NCI-H446 treated with DMSO at 0.1 percent for 48 hours (cell line): ENCODE measurements at regions not wholly inside any gene's neighbourhood (a gene's known extent, or its start where the extent isn't known, plus 50 kb on each side); places are given as distances from the start of the nearest gene placed in this dataset.

ENCODE experiments used
- DNase-seq: peaks from one replicate; lab custom pipeline; 2025; lab: John Stamatoyannopoulos, UW

DNA sequence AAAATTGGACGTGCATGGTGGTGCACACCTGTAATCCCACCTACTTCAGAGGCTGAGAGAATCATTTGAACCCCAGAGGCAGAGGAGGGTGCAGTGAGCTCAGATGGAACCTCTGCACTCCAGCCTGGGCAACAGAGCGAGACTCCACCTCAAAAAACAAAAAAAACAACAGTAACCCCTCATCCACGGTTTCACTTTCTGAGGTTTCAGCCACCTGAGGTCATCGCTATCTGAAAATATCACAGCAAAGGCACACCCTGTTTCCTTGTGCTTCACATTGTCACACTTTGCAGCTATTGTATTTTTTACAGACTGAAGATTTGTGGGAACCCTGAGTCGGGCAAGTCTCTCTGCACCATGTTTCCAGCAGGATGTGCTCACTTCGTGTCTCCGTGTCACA, 54.1 kb upstream of the FOXQ1 start:
- DNase-seq, result no peak

DNA sequence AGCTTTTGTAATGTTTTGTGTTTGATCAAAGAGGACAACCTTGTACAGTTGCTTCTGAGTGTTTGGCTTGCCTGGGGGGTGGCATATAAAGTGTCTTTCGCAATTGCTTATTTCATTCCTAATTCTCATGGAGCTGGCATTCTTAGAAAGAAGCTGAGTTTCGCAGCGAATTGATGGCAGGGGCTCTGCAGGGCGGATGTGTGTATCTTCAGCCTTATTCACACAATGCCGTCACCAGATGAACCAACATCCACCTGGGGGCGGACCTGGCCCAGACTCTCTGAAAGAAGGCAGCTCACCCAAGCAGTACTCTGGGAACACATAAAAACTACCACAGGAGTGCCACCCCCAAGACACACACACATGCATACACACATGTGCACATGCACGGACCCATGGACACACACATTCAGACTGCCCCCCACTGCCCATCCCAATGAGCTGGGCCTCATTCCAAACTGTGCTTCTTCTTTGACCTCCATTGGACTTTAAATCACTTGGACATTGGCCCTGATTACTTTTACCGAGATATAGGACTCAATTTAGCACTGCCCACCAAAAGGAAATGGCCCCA, 55.4 kb upstream of the FOXQ1 start:
- no peak for DNase-seq

DNA sequence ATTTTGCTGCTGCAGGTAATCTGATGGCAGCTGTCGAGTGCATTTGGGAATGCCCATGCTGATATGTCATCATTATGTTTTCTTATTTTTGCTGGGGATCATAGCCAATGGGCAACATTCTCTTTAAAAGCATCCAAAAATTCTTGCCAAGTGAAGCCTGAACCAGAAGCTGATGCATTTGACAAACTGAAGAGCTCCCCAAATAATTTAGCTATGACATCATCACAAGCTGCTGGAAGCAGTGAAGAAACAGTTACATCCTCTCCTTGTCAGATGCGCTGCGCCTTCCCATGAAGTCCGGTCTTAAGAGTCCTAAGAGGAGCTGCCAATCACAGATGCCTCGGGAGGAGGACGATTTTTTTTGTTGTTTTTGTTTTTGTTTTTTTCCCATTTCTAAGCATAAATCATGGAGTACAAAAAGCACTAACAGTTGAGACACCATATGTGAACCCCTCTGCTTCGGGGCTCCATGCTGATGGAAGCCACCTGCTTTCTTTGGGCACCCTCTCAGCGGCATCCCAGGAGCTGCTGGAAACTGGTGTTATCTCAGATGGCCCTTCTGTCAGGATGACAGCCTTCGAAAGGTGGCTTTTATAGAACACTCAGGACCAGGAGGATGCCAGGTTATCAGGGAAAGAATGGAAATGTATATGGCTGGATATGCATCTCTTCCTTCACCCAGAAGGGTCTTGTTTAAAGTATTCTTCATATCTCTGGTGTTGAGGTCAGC, 56.1 kb upstream of the FOXQ1 start:
- DNase-seq, result no peak

DNA sequence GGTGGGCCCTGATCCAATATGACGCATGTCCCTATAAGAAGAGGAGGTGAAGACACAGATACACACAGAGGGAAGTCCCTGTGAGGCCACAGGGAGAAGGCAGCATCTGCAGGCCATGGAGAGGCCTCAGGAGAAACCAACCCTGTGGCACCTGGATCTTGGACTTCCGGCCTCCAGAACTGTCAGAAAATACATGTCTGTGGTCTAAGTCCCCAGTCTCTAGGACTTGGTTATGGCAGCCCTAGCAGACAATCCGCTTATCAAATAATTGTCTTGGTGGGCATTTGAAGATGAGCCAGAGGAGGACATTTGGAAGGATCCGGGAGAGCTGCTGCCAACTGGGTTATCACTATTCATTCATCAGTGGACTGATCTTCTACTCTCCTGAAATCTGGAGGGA, 57.6 kb upstream of the FOXQ1 start:
- DNase-seq, result no peak

- no peak for DNase-seq
Observed at GRCh38 chr6:1253816-1254215, 58.1 kb upstream of the FOXQ1 start.

DNA sequence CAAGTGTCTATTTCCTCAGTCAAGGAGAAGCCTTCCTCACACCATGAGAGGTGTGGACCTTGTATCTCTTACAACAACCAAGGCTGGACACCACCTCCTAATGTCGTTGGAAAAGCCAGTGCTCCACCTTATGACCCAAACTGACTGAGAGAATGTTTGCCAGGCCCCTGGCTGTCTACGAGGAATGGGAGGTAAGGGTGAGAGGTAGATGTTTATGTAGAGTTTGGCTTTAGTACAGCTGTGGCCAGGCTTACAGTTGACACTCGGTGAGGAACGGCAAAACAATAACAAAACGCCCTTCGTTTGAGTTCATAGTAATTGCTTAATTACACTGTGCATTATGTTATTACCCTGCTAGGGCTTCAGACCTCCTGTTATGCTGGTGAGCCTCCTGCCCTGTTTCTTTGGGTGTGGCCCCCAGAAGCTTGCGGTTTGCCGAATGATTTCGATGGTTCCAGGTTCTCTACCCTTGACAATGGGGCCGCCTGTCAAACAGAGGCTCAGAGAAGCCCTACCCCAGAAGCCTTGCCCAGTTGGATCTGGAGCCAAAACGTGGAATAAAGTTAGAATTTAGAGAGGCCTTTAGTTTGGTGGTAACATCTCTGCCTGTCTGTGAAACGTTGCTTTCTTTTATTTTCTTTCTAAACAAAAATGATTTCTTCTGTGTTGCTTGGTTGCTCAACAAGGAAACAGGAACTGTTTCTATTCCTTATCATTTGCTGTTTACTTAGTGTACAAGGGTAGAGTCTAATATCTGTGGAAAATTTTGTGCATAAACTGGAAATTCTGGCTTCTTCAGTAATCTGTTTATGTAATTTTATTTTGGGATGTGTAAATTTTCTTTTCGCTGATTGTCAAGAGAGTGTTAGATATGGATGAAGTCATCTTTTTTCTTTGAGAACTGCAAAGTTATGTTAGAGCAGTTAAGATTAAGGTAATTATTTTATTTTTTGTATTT, 60.4 kb upstream of the FOXQ1 start:
- no peak for DNase-seq

DNA sequence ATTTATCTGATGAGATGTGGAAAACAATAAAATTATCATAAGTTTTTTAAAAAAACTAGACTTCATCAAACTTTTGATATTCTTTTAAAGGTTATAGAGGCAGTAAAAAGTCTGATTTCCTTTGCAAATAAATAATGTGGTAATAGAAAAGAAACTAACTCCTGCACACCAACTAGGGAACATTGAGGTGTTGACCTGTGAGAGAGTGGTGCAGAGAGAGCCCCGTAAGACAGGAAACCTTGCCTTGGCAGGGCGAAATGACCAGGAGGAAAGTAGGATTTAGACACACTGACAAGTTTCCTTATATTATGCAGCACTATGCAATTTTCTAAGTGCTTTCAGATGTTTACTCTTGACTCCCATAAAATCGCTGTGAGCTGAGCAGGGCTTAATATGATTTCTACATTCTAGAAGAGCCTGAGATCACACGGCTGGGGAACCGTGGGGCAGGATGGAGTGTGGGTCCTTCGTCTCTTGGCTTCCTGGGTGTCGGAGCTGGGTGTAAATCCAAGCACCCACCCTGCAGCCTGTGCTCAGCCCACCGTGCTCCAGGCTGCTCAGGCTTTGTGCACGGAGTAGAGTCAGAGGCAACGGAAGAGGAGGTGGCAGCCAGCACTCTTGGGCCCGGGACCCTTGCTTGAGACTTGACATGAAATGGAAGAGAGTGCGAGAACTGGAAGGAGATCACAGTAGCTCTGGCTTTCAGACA, 61.3 kb upstream of the FOXQ1 start:
- DNase-seq, result no peak

DNA sequence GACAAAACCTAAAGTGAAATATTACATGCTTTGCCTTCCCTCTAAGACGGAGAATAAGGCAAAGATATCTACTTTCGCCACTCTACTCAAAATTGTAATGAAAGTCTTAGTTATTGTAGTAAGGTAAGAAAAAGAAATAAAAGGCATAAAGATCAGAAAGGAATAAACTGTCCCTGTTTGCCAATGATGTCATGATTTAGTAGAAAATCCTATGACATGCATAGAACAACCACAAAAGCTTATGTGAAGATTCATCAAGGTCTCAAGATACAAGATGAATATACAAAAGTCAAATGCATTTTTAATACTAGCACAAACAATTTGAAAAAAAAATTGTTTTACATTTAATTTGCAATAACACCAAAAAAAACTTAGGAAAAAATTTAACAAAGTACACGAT, 64.0 kb upstream of the FOXQ1 start:
- DNase-seq, result no peak

GRCh38 chr6:1247056-1247455, 64.8 kb upstream of the FOXQ1 start:
- no peak for DNase-seq

DNA sequence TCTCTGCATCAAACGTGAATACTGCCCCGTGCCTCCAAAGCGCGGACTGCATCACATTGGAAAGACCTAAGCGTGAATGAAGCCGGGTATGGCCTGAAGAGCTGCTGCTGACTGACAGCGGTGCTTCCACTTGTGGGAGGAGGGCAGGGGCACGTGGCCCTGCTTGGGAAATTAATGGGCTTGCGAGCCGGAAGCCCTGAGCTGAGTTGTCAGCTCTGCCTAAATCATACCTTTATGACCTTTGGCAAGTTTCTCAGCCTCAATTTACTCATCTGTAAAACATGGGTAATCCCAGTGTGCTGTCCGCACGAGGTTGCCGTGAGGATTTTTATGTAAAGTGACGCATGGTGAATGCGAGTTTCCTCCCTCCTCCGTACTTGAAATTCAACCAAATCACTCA, 67.0 kb upstream of the FOXQ1 start:
- no peak for DNase-seq

- no peak for DNase-seq
Observed at GRCh38 chr6:1244278-1244677, 67.6 kb upstream of the FOXQ1 start.

GRCh38 chr6:1242446-1242845, 69.5 kb upstream of the FOXQ1 start:
- no peak for DNase-seq

GRCh38 chr6:1242021-1242420, 69.9 kb upstream of the FOXQ1 start:
- DNase-seq, result no peak

DNA sequence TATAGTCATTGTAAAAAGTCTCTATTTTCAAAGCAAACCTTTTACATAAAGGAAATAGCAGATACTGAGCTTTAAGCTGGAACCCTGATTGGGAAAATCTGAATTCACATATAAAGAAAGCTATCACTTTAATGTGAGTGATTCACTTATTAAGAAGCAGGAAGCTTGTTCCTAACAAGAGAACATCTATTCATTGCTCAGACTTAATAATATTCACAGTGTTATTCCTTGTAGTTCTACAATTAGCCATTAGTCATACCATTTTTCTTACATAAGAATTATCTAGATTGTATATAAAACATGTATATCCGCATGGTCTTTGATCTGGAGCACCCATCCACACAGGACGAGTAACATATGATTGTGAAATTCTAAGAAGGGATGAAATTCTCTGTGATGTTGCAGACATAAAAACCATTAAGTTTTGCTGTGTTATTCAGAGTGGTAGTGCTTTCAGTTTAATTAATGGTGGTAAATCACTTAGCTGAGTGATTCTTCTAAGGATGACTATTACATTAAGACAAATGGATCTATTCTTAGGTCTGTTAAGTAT, 71.1 kb upstream of the FOXQ1 start:
- no peak for DNase-seq

DNA sequence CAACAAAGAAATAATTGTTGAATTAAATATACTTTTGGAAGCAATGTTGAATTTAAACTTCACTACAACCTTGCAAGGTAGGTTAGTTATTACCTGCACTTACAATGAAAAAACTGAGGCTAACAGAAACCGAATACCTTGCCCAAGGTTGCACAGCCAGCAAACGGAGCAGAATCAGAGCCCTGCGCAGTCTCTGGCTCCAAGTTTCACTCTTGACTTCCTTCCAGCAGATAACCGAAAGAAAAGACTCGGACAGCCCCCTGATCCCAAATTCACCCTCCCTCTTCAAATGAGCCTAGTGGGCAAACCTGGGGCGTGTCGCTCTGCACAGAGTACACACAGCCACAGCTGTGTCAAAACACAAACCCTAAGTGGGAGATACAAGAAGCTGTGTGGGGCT, 72.1 kb upstream of the FOXQ1 start:
- no peak for DNase-seq

- DNase-seq, result no peak
Observed at GRCh38 chr6:1238040-1238439, 73.9 kb upstream of the FOXQ1 start.

GRCh38 chr6:1237636-1238035, 74.3 kb upstream of the FOXQ1 start:
- DNase-seq, result no peak

GRCh38 chr6:1235825-1236224, 76.1 kb upstream of the FOXQ1 start:
- no peak for DNase-seq

- DNase-seq, result no peak
Observed at GRCh38 chr6:1233924-1234323, 78.0 kb upstream of the FOXQ1 start.

GRCh38 chr6:1232578-1232977, 79.3 kb upstream of the FOXQ1 start:
- no peak for DNase-seq

DNA sequence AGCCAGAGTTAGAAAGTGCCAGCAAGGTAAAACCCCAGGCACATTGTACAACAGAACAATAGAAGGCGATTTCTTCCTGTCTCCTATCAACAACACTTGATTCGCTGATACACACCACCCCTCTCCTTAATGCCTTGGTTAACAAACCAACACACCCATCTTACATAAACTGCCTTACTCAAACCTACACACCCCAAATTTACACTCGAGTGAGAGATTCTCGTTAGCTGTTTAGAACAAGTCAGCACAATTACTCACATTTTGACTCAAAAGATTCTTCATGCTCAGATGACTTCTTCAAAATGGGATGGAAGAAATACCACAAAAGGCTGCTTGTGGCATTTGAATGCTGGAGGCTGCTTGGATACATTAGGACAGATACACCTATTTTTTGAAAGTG, 80.0 kb upstream of the FOXQ1 start:
- no peak for DNase-seq
